CD14-positive monocyte (primary cell): ENCODE measurements at regions not wholly inside any gene's neighbourhood (a gene's known extent, or its start where the extent isn't known, plus 50 kb on each side); places are given as distances from the start of the nearest gene placed in this dataset.

ENCODE experiments used
- DNase-seq, 3 donors: peaks; one replicate each; pipeline ENCODE4 v3.0.0-alpha.2; 2011 to 2022
- H2AFZ ChIP-seq: 2 replicates; pipeline ENCODE4 v1.6.0; 2012; ENCODE audit warnings: mild to moderate bottlenecking, low read depth, low read length, inconsistent platforms; ENCODE audit not compliant: insufficient read depth, poor library complexity, severe bottlenecking
- H3K27ac ChIP-seq, 2 donors: 1 replicate in 1 of 2; 2 replicates in 1 of 2; pipeline ENCODE4 v1.5.1; 2012 to 2013; ENCODE audit warnings: low read length in 2 of 2, control low read depth in 1 of 2, inconsistent platforms in 1 of 2, low read depth in 1 of 2, mild to moderate bottlenecking in 1 of 2
- H3K27me3 ChIP-seq, 2 donors: one replicate each; pipeline versions ENCODE4 v1.6.0 to v1.6.1; 2011 to 2013; ENCODE audit warnings: low read length in 2 of 2; ENCODE audit not compliant: control insufficient read depth in 2 of 2, insufficient read depth in 2 of 2
- H3K36me3 ChIP-seq, 2 donors: replicated peaks in 1 of 2; 1 replicate in 1 of 2; 2 replicates in 1 of 2; pipeline versions ENCODE4 v1.5.1 to v1.6.1; 2012 to 2013; ENCODE audit warnings: low read length in 2 of 2, control low read depth in 1 of 2, inconsistent platforms in 1 of 2, mild to moderate bottlenecking in 1 of 2; ENCODE audit not compliant: insufficient read depth in 2 of 2, control insufficient read depth in 1 of 2
- H3K4me1 ChIP-seq, 2 donors: 1 replicate in 1 of 2; 2 replicates in 1 of 2; pipeline versions ENCODE4 v1.5.1 to v1.6.1; 2012 to 2013; ENCODE audit warnings: low read length in 2 of 2, control low read depth in 1 of 2, inconsistent platforms in 1 of 2, mild to moderate bottlenecking in 1 of 2, moderate library complexity in 1 of 2; ENCODE audit not compliant: insufficient read depth in 2 of 2, control insufficient read depth in 1 of 2
- H3K4me2 ChIP-seq: replicated peaks from 2 replicates; pipeline ENCODE3; 2012; ENCODE audit warnings: low read length, moderate library complexity, mild to moderate bottlenecking; ENCODE audit not compliant: poor library complexity, severe bottlenecking; ENCODE audit errors: extremely low read depth
- H3K4me3 ChIP-seq, 3 experiments: fragments of 200-600 bp in 1 of 3; sonication (generic) in 1 of 3; replicated peaks in 1 of 3; 1 replicate in 2 of 3; 2 replicates in 1 of 3; pipeline ENCODE4 v1.5.1; 2011 to 2013; ENCODE audit warnings: low read length in 3 of 3, mild to moderate bottlenecking in 3 of 3, control low read depth in 2 of 3, low read depth in 2 of 3, inconsistent platforms in 1 of 3, moderate library complexity in 1 of 3
- H3K79me2 ChIP-seq: 2 replicates; pipeline ENCODE4 v1.6.0; 2012; ENCODE audit warnings: mild to moderate bottlenecking, control low read depth, inconsistent platforms, low read length, moderate library complexity; ENCODE audit not compliant: insufficient read depth
- H3K9ac ChIP-seq: 2 replicates; pipeline ENCODE4 v1.6.0; 2017; ENCODE audit warnings: low read length, mild to moderate bottlenecking; ENCODE audit not compliant: insufficient read depth, poor library complexity, severe bottlenecking
- H3K9me3 ChIP-seq, 2 donors: replicated peaks in 1 of 2; 1 replicate in 1 of 2; 2 replicates in 1 of 2; pipeline versions ENCODE4 v1.5.1 to v1.6.1; 2012 to 2013; ENCODE audit warnings: low read length in 2 of 2, control low read depth in 1 of 2; ENCODE audit not compliant: control insufficient read depth in 1 of 2, insufficient read depth in 1 of 2
- H4K20me1 ChIP-seq: 2 replicates; pipeline ENCODE4 v1.6.0; 2012; ENCODE audit warnings: mild to moderate bottlenecking, low read length, control low read depth, moderate library complexity; ENCODE audit not compliant: insufficient read depth
- H3K27ac Mint-ChIP-seq, 7 donors: one replicate each; pipeline ENCODE4 v1.8.0; 2020; ENCODE audit warnings: mild to moderate bottlenecking in 7 of 7, mixed read lengths in 7 of 7, moderate library complexity in 6 of 7, inconsistent platforms in 2 of 7
- H3K27me3 Mint-ChIP-seq, 3 donors: one replicate each; pipeline ENCODE4 v1.8.0; 2021 to 2022; ENCODE audit warnings: low read depth in 3 of 3, mild to moderate bottlenecking in 3 of 3, mixed read lengths in 3 of 3, moderate library complexity in 3 of 3, inconsistent platforms in 1 of 3
- H3K36me3 Mint-ChIP-seq, 2 donors: one replicate each; pipeline ENCODE4 v1.8.0; 2020; ENCODE audit warnings: mixed read lengths in 2 of 2, inconsistent platforms in 1 of 2, mild to moderate bottlenecking in 1 of 2
- H3K4me1 Mint-ChIP-seq: one replicate; pipeline ENCODE4 v1.8.0; 2020; ENCODE audit warnings: mild to moderate bottlenecking, mixed read lengths
- H3K4me3 Mint-ChIP-seq, 2 donors: one replicate each; pipeline ENCODE4 v1.8.0; 2020; ENCODE audit warnings: mild to moderate bottlenecking in 2 of 2, mixed read lengths in 2 of 2, moderate library complexity in 1 of 2
- H3K9me3 Mint-ChIP-seq, 7 donors: one replicate each; pipeline ENCODE4 v1.8.0; 2020 to 2022; ENCODE audit warnings: mixed read lengths in 7 of 7, mild to moderate bottlenecking in 6 of 7, moderate library complexity in 6 of 7, inconsistent platforms in 2 of 7
- WGBS: methylation state at CpG from one replicate; pipeline ENCODE4 v1.1.5; 2013; ENCODE audit warnings: missing lambda C conversion rate; ENCODE audit not compliant: insufficient coverage; 5-methylcytosine and 5-hydroxymethylcytosine counted together
- intact Hi-C, 2 donors: fragments of 100-400 bp; cut with micrococcal nuclease; formaldehyde crosslinking; loops; one replicate each; pipeline versions ENCODE4 v1.15.0 to v1.15.1; 2023
- TF ChIP-seq, protein P1 (sequence below): fragments of 200-600 bp; IDR thresholded peaks from one replicate; pipeline ENCODE4 v1.8.0; 2022; ENCODE audit warnings: antibody characterized with exemption, mild to moderate bottlenecking

DNA sequence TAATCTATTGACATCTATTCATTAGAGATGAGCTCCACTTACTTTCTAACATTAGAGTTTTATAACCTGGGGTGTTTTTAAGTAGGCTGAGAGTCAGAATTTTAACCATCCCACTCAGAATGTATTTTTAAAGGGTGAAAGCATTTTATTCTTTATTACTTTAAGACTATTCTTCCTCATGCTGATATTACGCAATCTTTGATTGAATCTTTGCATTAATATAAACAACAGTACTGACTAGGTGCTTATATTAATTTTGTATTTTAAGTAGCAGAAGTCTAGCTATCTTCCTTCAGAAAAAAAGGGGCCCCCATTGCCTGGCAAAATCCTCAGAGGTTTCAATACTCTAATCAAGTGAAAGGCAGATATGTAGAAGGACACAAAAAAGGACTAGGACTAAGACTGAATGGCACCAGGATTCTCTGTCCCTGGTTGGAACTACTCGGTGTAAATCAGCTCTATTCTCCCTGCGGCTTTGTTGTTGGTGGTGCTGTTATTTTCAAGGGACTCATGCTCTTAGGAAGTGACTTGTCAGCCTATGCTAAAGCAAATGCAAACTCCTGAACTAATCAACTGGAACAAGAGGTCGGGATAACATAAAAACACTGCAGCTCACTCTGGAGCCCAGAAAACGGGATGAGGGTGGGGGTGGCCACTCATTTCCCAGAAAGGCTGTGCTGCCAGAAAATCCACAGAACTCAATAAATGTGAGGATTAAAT is 1324.4 kb downstream of the GRIK2 start:
- H3K36me3 Mint-ChIP-seq, result no peaks in the 10 kb centered on the region
- no peak overlapping the region for H3K27ac Mint-ChIP-seq
- Histone ChIP-seq H3K4me1 (no peaks in the 10 kb centered on the region), H4K20me1 (no peaks in the 10 kb centered on the region), H3K27me3 (no peaks in the 10 kb centered on the region), H3K36me3 (no peaks in the 10 kb centered on the region), H2AFZ (no peak overlapping the region), H3K4me2 (no peak overlapping the region), H3K79me2 (no peaks in the 10 kb centered on the region), H3K4me3 (no peak overlapping the region), H3K9ac (no peak overlapping the region), H3K9me3 (no peaks in the 10 kb centered on the region), H3K27ac (no peak overlapping the region)
- intact Hi-C loops, result no loop called here
- no peak overlapping the region for H3K4me3 Mint-ChIP-seq
- H3K4me1 Mint-ChIP-seq, result no peaks in the 10 kb centered on the region
- TF ChIP-seq, protein P1, sequence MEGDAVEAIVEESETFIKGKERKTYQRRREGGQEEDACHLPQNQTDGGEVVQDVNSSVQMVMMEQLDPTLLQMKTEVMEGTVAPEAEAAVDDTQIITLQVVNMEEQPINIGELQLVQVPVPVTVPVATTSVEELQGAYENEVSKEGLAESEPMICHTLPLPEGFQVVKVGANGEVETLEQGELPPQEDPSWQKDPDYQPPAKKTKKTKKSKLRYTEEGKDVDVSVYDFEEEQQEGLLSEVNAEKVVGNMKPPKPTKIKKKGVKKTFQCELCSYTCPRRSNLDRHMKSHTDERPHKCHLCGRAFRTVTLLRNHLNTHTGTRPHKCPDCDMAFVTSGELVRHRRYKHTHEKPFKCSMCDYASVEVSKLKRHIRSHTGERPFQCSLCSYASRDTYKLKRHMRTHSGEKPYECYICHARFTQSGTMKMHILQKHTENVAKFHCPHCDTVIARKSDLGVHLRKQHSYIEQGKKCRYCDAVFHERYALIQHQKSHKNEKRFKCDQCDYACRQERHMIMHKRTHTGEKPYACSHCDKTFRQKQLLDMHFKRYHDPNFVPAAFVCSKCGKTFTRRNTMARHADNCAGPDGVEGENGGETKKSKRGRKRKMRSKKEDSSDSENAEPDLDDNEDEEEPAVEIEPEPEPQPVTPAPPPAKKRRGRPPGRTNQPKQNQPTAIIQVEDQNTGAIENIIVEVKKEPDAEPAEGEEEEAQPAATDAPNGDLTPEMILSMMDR, result no peak
- no peaks in the 10 kb centered on the region for H3K27me3 Mint-ChIP-seq
- peaks cover 0 to 6% (median 2%) of the 10 kb centered on the region in 7 donors for H3K9me3 Mint-ChIP-seq
- WGBS, result 61% methylated on average over 3 of the region's 5 CpGs
- DNase-seq, result no peak

DNA sequence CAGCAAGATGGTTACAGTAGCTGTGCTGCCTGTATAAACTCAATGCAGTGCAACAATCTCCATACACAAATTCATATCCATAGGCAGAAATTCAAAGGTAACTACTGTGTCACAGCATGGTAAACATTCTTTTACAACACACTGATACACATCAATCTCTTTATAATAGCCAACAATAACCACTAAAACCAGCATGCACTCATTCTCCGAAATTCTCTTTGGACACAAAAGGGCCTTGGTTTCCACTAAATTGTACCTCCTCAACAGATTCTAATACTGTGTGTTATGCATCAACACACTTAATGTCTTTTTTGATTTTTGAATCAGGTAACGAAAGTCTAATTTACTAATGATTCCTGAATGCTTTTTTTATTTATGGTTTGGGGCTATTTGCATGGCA is 1323.7 kb downstream of the GRIK2 start:
- H2AFZ ChIP-seq, result no peak overlapping the region
- no peaks in the 10 kb centered on the region for H3K36me3 Mint-ChIP-seq
- H3K79me2 ChIP-seq, result no peaks in the 10 kb centered on the region
- no peaks in the 10 kb centered on the region for H4K20me1 ChIP-seq
- H3K4me2 ChIP-seq, result no peak overlapping the region
- H3K9me3 Mint-ChIP-seq, result peaks cover 0 to 5% (median 2%) of the 10 kb centered on the region in 7 donors
- H3K27me3 ChIP-seq, result no peaks in the 10 kb centered on the region
- H3K4me1 ChIP-seq, result no peaks in the 10 kb centered on the region
- no peaks in the 10 kb centered on the region for H3K9me3 ChIP-seq
- H3K27ac ChIP-seq, result no peak overlapping the region
- DNase-seq, result no peak
- intact Hi-C loops, result no loop called here
- H3K27me3 Mint-ChIP-seq, result no peaks in the 10 kb centered on the region
- H3K4me3 Mint-ChIP-seq, result no peak overlapping the region
- H3K4me1 Mint-ChIP-seq, result no peaks in the 10 kb centered on the region
- H3K4me3 ChIP-seq, result no peak overlapping the region
- no peak overlapping the region for H3K9ac ChIP-seq
- H3K27ac Mint-ChIP-seq, result no peak overlapping the region
- no peaks in the 10 kb centered on the region for H3K36me3 ChIP-seq
- TF ChIP-seq, protein P1, result no peak
- no CpG with 5 or more reads among the region's 2 CpGs for WGBS
